Endothelial cell of umbilical vein (primary cell): ENCODE measurements at regions not wholly inside any gene's neighbourhood (a gene's known extent, or its start where the extent isn't known, plus 50 kb on each side); places are given as distances from the start of the nearest gene placed in this dataset.

Experiments used
- BruUV-seq: library from RNA; stranded (reverse); fragments of 400-500 nt; replicated peaks from 2 replicates; lab custom pipeline; 2021; lab: Mats Ljungman, UMichigan
- CTCF ChIA-PET: fragments of 300-600, 350-600 bp; sonication (Branson Sonifier 250); formaldehyde crosslinking; loops from one replicate; lab custom pipeline; 2021; ENCODE audit warnings: antibody characterized with exemption, inconsistent platforms; lab: Charles Lee
- POLR2A ChIA-PET: fragments of 300-600, 350-600 bp; sonication (Branson Sonifier 250); formaldehyde crosslinking; loops from one replicate; lab custom pipeline; 2021; ENCODE audit warnings: antibody characterized with exemption, inconsistent platforms; lab: Charles Lee
- DNase-seq: peaks from one replicate; pipeline ENCODE4 v3.0.0-alpha.2; 2011; ENCODE audit warnings: low read depth, low spot score
- FAIRE-seq: peaks from 2 replicates; lab custom pipeline; 2011; peaks lifted over from hg19 to GRCh38; lab: Jason Lieb, UNC
- H2AFZ ChIP-seq: 2 replicates; pipeline ENCODE4 v1.6.0; 2012; ENCODE audit warnings: low read depth, low read length, control low read depth, inconsistent platforms
- H3K27ac ChIP-seq: 2 replicates; pipeline ENCODE4 v1.5.1; 2011; ENCODE audit warnings: low read depth, mild to moderate bottlenecking, control low read depth, low read length, moderate library complexity; ENCODE audit not compliant: insufficient read depth
- H3K27me3 ChIP-seq, 2 experiments: 2 replicates each; pipeline versions ENCODE4 v1.6.0 to v1.6.1; 2011; ENCODE audit warnings: low read length in 2 of 2, mixed read lengths in 1 of 2; ENCODE audit not compliant: control insufficient read depth in 2 of 2, insufficient read depth in 2 of 2
- H3K36me3 ChIP-seq, 2 experiments: 2 replicates in 1 of 2; 3 replicates in 1 of 2; pipeline ENCODE4 v1.5.1; 2011; ENCODE audit warnings: low read length in 2 of 2, mild to moderate bottlenecking in 1 of 2, moderate library complexity in 1 of 2; ENCODE audit not compliant: control insufficient read depth in 2 of 2, insufficient read depth in 2 of 2; ENCODE audit errors: extremely low read depth in 1 of 2
- H3K4me1 ChIP-seq: 3 replicates; pipeline ENCODE4 v1.5.1; 2011; ENCODE audit warnings: mild to moderate bottlenecking, low read length; ENCODE audit not compliant: control insufficient read depth, insufficient read depth; ENCODE audit errors: extremely low read depth
- H3K4me2 ChIP-seq: 2 replicates; pipeline ENCODE4 v1.6.1; 2011; ENCODE audit warnings: low read length, control low read depth, mixed read lengths; ENCODE audit not compliant: insufficient read depth
- H3K4me3 ChIP-seq, 3 experiments: fragments of 200-600 bp in 1 of 3; sonication (generic), shearing (Covaris generic) in 1 of 3; replicated peaks in 1 of 3; 2 replicates each; pipeline ENCODE4 v1.5.1; 2011 to 2016; ENCODE audit warnings: control low read depth in 3 of 3, low read length in 3 of 3, mild to moderate bottlenecking in 2 of 3, inconsistent platforms in 1 of 3, low read depth in 1 of 3, moderate library complexity in 1 of 3; ENCODE audit not compliant: insufficient read depth in 1 of 3
- H3K79me2 ChIP-seq: 2 replicates; pipeline ENCODE4 v1.6.0; 2012; ENCODE audit warnings: low read length, inconsistent platforms; ENCODE audit not compliant: control insufficient read depth, insufficient read depth
- H3K9ac ChIP-seq: replicated peaks from 2 replicates; pipeline ENCODE3; 2011; ENCODE audit warnings: low read length, control low read depth; ENCODE audit not compliant: insufficient read depth; ENCODE audit errors: extremely low read depth
- H3K9me1 ChIP-seq: replicated peaks from 3 replicates; pipeline ENCODE4 v1.6.0; 2011; ENCODE audit warnings: mild to moderate bottlenecking, low read length; ENCODE audit not compliant: control insufficient read depth, insufficient read depth; ENCODE audit errors: extremely low read depth
- H3K9me3 ChIP-seq: replicated peaks from 2 replicates; pipeline ENCODE4 v1.5.1; 2012; ENCODE audit warnings: low read length, inconsistent platforms; ENCODE audit not compliant: control insufficient read depth, insufficient read depth
- H4K20me1 ChIP-seq: replicated peaks from 2 replicates; pipeline ENCODE3; 2011; ENCODE audit warnings: mild to moderate bottlenecking, low read length; ENCODE audit not compliant: control insufficient read depth, insufficient read depth; ENCODE audit errors: extremely low read depth
- CTCF ChIP-seq, 2 donors: IDR thresholded peaks; 1 replicate in 1 of 2; 2 replicates in 1 of 2; pipeline ENCODE4 v1.5.1; 2011; ENCODE audit warnings: low read length in 2 of 2, mild to moderate bottlenecking in 2 of 2, moderate library complexity in 2 of 2, control low read depth in 1 of 2, inconsistent platforms in 1 of 2, low read depth in 1 of 2; ENCODE audit not compliant: insufficient read depth in 1 of 2; ENCODE audit errors: extremely low read depth in 1 of 2
- EZH2 ChIP-seq: IDR thresholded peaks from 2 replicates; pipeline ENCODE4 v1.6.1; 2012; ENCODE audit warnings: borderline replicate concordance, low read depth, mild to moderate bottlenecking, moderate library complexity, low read length, inconsistent platforms; ENCODE audit not compliant: severe bottlenecking
- FOS ChIP-seq: IDR thresholded peaks from 2 replicates; pipeline ENCODE4 v1.6.1; 2011; ENCODE audit warnings: mild to moderate bottlenecking, low read length, moderate library complexity, borderline replicate concordance; ENCODE audit not compliant: insufficient read depth
- GATA2 ChIP-seq: IDR thresholded peaks from 2 replicates; pipeline ENCODE4 v1.7.0; 2011; ENCODE audit warnings: low read depth, mild to moderate bottlenecking, moderate library complexity, mixed read lengths, low read length; ENCODE audit not compliant: insufficient read length, insufficient read depth
- JUN ChIP-seq: IDR thresholded peaks from 2 replicates; pipeline ENCODE4 v1.6.1; 2011; ENCODE audit warnings: borderline replicate concordance, low read depth; ENCODE audit not compliant: insufficient read length, insufficient read depth
- MAX ChIP-seq: IDR thresholded peaks from 2 replicates; pipeline ENCODE4 v1.6.1; 2011; ENCODE audit not compliant: insufficient read depth, insufficient read length
- MYC ChIP-seq: IDR thresholded peaks from one replicate; pipeline ENCODE4 v1.6.1; 2011; ENCODE audit warnings: mild to moderate bottlenecking, low read depth, low read length
- POLR2A ChIP-seq: IDR thresholded peaks from 2 replicates; pipeline ENCODE4 v1.6.1; 2012; ENCODE audit warnings: low read depth, mild to moderate bottlenecking, control low read depth, low read length
- POLR2AphosphoS5 ChIP-seq: IDR thresholded peaks from 2 replicates; pipeline ENCODE4 v1.6.1; 2012; ENCODE audit warnings: low read depth, mild to moderate bottlenecking, control low read depth, low read length, moderate library complexity; ENCODE audit not compliant: insufficient read depth
- dilution Hi-C: fragments of 300-500 bp; cut with MboI; formaldehyde crosslinking; loops from one replicate; pipeline ENCODE4 v1.15.0; 2019; ENCODE audit warnings: low sequenced_read_pairs; ENCODE audit not compliant: extremely low pct_ligation_motif_present
- intact Hi-C: fragments of 100-400 bp; cut with micrococcal nuclease; formaldehyde crosslinking; loops from one replicate; pipeline ENCODE4 v1.10.0; 2022

GRCh38 chr13:26836626-26837025 is 76.0 kb upstream of the GPR12 start:
- no TSS peak for BruUV-seq
- H3K4me3 ChIP-seq: no peak overlapping the region
- no peak for DNase-seq
- H3K36me3 ChIP-seq: no peaks in the 10 kb centered on the region
- no peak overlapping the region for H3K4me2 ChIP-seq
- no peak overlapping the region for H3K27ac ChIP-seq
- H2AFZ ChIP-seq: no peak overlapping the region
- no peaks in the 10 kb centered on the region for H3K9me1 ChIP-seq
- H3K27me3 ChIP-seq: peaks cover 0 to 2% of the 10 kb centered on the region in 2 experiments
- POLR2A ChIA-PET: no interaction called here
- H3K9ac ChIP-seq: no peak overlapping the region
- CTCF ChIA-PET: no interaction called here
- no peaks in the 10 kb centered on the region for H3K9me3 ChIP-seq
- intact Hi-C loops: no loop called here
- TF ChIP-seq MAX: no peak
- no peak for TF ChIP-seq JUN
- no peak for TF ChIP-seq GATA2
- TF ChIP-seq EZH2: no peak
- no peak for TF ChIP-seq FOS
- no peak for TF ChIP-seq POLR2A
- TF ChIP-seq MYC: no peak
- no peak for TF ChIP-seq POLR2AphosphoS5
- TF ChIP-seq CTCF (IDR thresholded peaks at IDR 0.05; ENCODE audit: extremely low read depth in 1 of 2, insufficient read depth in 1 of 2, low read depth in 1 of 2, low read length in 2 of 2): no peak
- no peaks in the 10 kb centered on the region for H3K79me2 ChIP-seq
- H4K20me1 ChIP-seq: no peaks in the 10 kb centered on the region
- dilution Hi-C loops: no loop called here
- no peaks in the 10 kb centered on the region for H3K4me1 ChIP-seq
- FAIRE-seq: no peak
